ENCODE measurements at regions not wholly inside any gene's neighbourhood (a gene's known extent, or its start where the extent isn't known, plus 50 kb on each side); places are given as distances from the start of the nearest gene placed in this dataset.

DNA sequence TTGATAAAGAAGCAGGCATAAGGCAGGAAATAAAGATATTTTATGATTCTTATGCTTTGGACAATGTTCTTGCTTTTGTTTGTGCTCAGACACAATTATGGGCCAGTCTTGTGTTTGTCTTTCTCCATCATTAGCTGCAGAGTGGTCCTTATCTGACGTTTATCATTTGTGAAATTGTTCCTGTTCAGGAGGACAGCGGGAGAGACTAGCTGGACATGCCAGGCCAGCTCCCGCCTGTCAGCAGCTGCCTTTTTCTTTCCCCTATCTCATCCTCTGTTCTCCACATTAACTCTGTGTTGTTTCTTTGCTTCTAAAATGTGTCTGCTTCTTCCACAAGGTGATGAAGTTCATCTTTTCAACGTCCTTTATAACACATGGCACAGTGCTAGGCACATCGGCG, 333.5 kb downstream of the NPIPA8 start:
- H3K4me3 ChIP-seq (ENCODE audit: low read depth, low read length, poor library complexity, severe bottlenecking), result no peak overlapping the region
- TF ChIP-seq, protein P1, sequence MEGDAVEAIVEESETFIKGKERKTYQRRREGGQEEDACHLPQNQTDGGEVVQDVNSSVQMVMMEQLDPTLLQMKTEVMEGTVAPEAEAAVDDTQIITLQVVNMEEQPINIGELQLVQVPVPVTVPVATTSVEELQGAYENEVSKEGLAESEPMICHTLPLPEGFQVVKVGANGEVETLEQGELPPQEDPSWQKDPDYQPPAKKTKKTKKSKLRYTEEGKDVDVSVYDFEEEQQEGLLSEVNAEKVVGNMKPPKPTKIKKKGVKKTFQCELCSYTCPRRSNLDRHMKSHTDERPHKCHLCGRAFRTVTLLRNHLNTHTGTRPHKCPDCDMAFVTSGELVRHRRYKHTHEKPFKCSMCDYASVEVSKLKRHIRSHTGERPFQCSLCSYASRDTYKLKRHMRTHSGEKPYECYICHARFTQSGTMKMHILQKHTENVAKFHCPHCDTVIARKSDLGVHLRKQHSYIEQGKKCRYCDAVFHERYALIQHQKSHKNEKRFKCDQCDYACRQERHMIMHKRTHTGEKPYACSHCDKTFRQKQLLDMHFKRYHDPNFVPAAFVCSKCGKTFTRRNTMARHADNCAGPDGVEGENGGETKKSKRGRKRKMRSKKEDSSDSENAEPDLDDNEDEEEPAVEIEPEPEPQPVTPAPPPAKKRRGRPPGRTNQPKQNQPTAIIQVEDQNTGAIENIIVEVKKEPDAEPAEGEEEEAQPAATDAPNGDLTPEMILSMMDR (conservative IDR thresholded peaks at IDR 0.05; ENCODE audit: low read length), result no peak
- TF ChIP-seq EZH2phosphoT487 (IDR thresholded peaks at IDR 0.05; ENCODE audit: borderline replicate concordance, low read depth, low read length), result no peak
- ChIA-PET CTCF (ENCODE audit: unreplicated experiment) (no interaction called here), POLR2A (interaction anchor here (0.7 kb wide), 1 partner anchor 28 kb away, joined by 4 read pairs; no protein-coding TSS in a partner anchor)
- intact Hi-C loops (cut with micrococcal nuclease; ENCODE audit: unreplicated experiment), result no loop called here
- H3K4me2 ChIP-seq (ENCODE audit: low read length), result no peak overlapping the region
- no peaks in the 10 kb centered on the region for H3K9me3 ChIP-seq (ENCODE audit: low read length)
- H4K20me1 ChIP-seq (ENCODE audit: insufficient read depth, low read length), result no peaks in the 10 kb centered on the region
- H3K79me2 ChIP-seq (ENCODE audit: insufficient read depth, low read depth, low read length), result no peaks in the 10 kb centered on the region
- H2AFZ ChIP-seq (ENCODE audit: low read length), result no peak overlapping the region
- H3K4me1 ChIP-seq (ENCODE audit: insufficient read depth, low read length, poor library complexity, severe bottlenecking), result no peaks in the 10 kb centered on the region
- no peaks in the 10 kb centered on the region for H3K36me3 ChIP-seq (ENCODE audit: insufficient read depth, low read length)
- H3K9me2 ChIP-seq (ENCODE audit: insufficient read depth, low read length), result no peaks in the 10 kb centered on the region
- no TSS peak for BruUV-seq (replicated peaks)
- no peak overlapping the region for H3K27ac ChIP-seq (ENCODE audit: low read depth, low read length, poor library complexity, severe bottlenecking)
- DNase-seq (ENCODE audit: low spot score), result no peak

DNA sequence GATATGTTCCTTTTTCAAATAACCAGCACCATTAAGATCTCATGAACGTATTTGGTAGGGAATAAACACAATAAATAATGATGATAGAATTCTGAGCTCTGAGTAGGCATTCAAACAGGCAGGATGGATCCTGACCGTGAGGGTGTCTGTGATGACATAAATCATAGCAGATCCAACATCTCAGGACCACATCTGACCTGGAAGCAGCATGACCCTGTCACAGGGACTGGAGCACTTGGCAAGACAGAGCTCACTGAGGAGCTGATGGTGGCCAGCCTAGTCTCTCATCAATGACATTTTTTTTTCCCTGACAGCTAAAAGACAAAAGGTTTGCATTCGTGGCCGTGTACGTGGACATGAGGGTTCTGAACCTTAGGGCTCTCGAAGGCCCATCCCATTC, 337.5 kb downstream of the NPIPA8 start:
- intact Hi-C loops (cut with micrococcal nuclease; ENCODE audit: unreplicated experiment), result no loop called here

DNA sequence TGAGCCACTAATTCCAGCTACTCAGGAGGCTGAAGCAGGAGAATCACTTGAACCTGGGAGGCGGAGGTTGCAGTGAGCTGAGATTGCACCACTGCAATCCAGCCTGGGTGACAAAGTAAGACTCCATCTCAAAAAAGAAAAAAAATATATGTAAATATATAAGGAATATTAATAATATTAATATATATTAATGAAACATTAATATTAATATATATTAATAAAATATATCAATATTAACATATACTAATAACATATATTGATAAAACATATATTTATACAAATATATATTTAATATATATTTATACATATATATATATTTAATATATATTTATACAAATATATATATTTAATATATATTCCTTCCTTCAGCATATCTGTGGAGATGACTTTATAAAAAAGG, 338.0 kb downstream of the NPIPA8 start:
- TF ChIP-seq, protein P1 (conservative IDR thresholded peaks at IDR 0.05; ENCODE audit: low read length), result no peak
- TF ChIP-seq EZH2phosphoT487 (IDR thresholded peaks at IDR 0.05; ENCODE audit: borderline replicate concordance, low read depth, low read length), result no peak
- H3K9me3 ChIP-seq (ENCODE audit: low read length), result no peaks in the 10 kb centered on the region
- POLR2A ChIA-PET, result no interaction called here
- H2AFZ ChIP-seq (ENCODE audit: low read length), result no peak overlapping the region
- no peaks in the 10 kb centered on the region for H3K79me2 ChIP-seq (ENCODE audit: insufficient read depth, low read depth, low read length)
- H3K4me1 ChIP-seq (ENCODE audit: insufficient read depth, low read length, poor library complexity, severe bottlenecking), result no peaks in the 10 kb centered on the region
- no peaks in the 10 kb centered on the region for H4K20me1 ChIP-seq (ENCODE audit: insufficient read depth, low read length)
- H3K27ac ChIP-seq (ENCODE audit: low read depth, low read length, poor library complexity, severe bottlenecking), result no peak overlapping the region
- no peaks in the 10 kb centered on the region for H3K36me3 ChIP-seq (ENCODE audit: insufficient read depth, low read length)
- no peak overlapping the region for H3K4me3 ChIP-seq (ENCODE audit: low read depth, low read length, poor library complexity, severe bottlenecking)
- CTCF ChIA-PET (ENCODE audit: unreplicated experiment), result no interaction called here
- H3K4me2 ChIP-seq (ENCODE audit: low read length), result no peak overlapping the region
- no TSS peak for BruUV-seq (replicated peaks)
- H3K9me2 ChIP-seq (ENCODE audit: insufficient read depth, low read length), result no peaks in the 10 kb centered on the region
- intact Hi-C loops (cut with micrococcal nuclease; ENCODE audit: unreplicated experiment), result no loop called here
- DNase-seq (ENCODE audit: low spot score), result no peak

More for the DNA sequence above, 337.5 kb downstream of the NPIPA8 start:
- no peak for DNase-seq (ENCODE audit: low spot score)
- Histone ChIP-seq H3K4me3 (ENCODE audit: low read depth, low read length, poor library complexity, severe bottlenecking) (no peak overlapping the region), H3K4me1 (ENCODE audit: insufficient read depth, low read length, poor library complexity, severe bottlenecking) (no peaks in the 10 kb centered on the region), H2AFZ (ENCODE audit: low read length) (no peak overlapping the region), H4K20me1 (ENCODE audit: insufficient read depth, low read length) (no peaks in the 10 kb centered on the region), H3K9me3 (ENCODE audit: low read length) (no peaks in the 10 kb centered on the region), H3K79me2 (ENCODE audit: insufficient read depth, low read depth, low read length) (no peaks in the 10 kb centered on the region), H3K4me2 (ENCODE audit: low read length) (no peak overlapping the region), H3K9me2 (ENCODE audit: insufficient read depth, low read length) (no peaks in the 10 kb centered on the region), H3K36me3 (ENCODE audit: insufficient read depth, low read length) (no peaks in the 10 kb centered on the region), H3K27ac (ENCODE audit: low read depth, low read length, poor library complexity, severe bottlenecking) (no peak overlapping the region)
- no TSS peak for BruUV-seq (replicated peaks)
- no peak for TF ChIP-seq EZH2phosphoT487 (IDR thresholded peaks at IDR 0.05; ENCODE audit: borderline replicate concordance, low read depth, low read length)
- TF ChIP-seq, protein P1 (conservative IDR thresholded peaks at IDR 0.05; ENCODE audit: low read length), result no peak
- POLR2A ChIA-PET, result no interaction called here
- CTCF ChIA-PET (ENCODE audit: unreplicated experiment), result no interaction called here
